Esophagus muscularis mucosa (tissue), 4 donors: ENCODE measurements at regions not wholly inside any gene's neighbourhood (a gene's known extent, or its start where the extent isn't known, plus 50 kb on each side); places are given as distances from the start of the nearest gene placed in this dataset.

Experiments
- DNase-seq: peaks from one replicate; pipeline ENCODE4 v3.0.0-alpha.2; 2017; ENCODE audit errors: extremely low spot score
- H3K27ac ChIP-seq, 4 donors: fragments of 200-600 bp; sonication (generic); replicated peaks in 1 of 4; 1 replicate in 3 of 4; 2 replicates in 1 of 4; pipeline ENCODE4 v1.5.1; 2016 to 2019; ENCODE audit warnings: mild to moderate bottlenecking in 1 of 4
- H3K27me3 ChIP-seq, 4 donors: fragments of 200-600 bp; sonication (generic); one replicate each; pipeline versions ENCODE4 v1.5.1 to v1.6.0; 2016 to 2019
- H3K36me3 ChIP-seq, 4 donors: fragments of 200-600 bp; sonication (generic); one replicate each; pipeline ENCODE4 v1.5.1; 2016 to 2019
- H3K4me1 ChIP-seq, 4 donors: fragments of 200-600 bp; sonication (generic); one replicate each; pipeline ENCODE4 v1.5.1; 2016 to 2019
- H3K4me3 ChIP-seq, 4 donors: fragments of 200-600 bp; sonication (generic); 1 replicate in 2 of 4; 2 replicates in 2 of 4; pipeline ENCODE4 v1.5.1; 2016 to 2019; ENCODE audit warnings: mild to moderate bottlenecking in 4 of 4, moderate library complexity in 1 of 4
- H3K9me3 ChIP-seq, 4 donors: fragments of 200-600 bp; sonication (generic); 1 replicate in 3 of 4; 2 replicates in 1 of 4; pipeline ENCODE4 v1.5.1; 2016 to 2019
- EP300 ChIP-seq: sonication (generic); formaldehyde crosslinking; IDR thresholded peaks from one replicate; pipeline ENCODE4 v1.6.1; 2017; ENCODE audit warnings: antibody characterized with exemption
- POLR2A ChIP-seq: fragments of 450-650 bp; IDR thresholded peaks from one replicate; pipeline ENCODE4 v1.6.1; 2017; ENCODE audit warnings: antibody characterized with exemption, moderate library complexity, mild to moderate bottlenecking, low read depth
- POLR2AphosphoS5 ChIP-seq, 2 donors: sonication (generic); formaldehyde crosslinking; IDR thresholded peaks; one replicate each; pipeline ENCODE4 v1.6.1; 2017; ENCODE audit warnings: antibody characterized with exemption in 2 of 2
- WGBS: methylation state at CpG from one replicate; pipeline ENCODE4 v1.1.5; 2018; 5-methylcytosine and 5-hydroxymethylcytosine counted together
- intact Hi-C: fragments of 100-400 bp; cut with DNase I; formaldehyde crosslinking; loops from one replicate; pipeline ENCODE4 v1.15.1; 2023
- TF ChIP-seq, protein P1 (sequence below), 3 experiments: fragments of 200-600 bp in 2 of 3; fragments of 450-650 bp in 1 of 3; sonication (generic) in 2 of 3; IDR thresholded peaks; one replicate each; pipeline ENCODE4 v1.5.1; 2017 to 2019; ENCODE audit warnings: antibody characterized with exemption in 3 of 3, mild to moderate bottlenecking in 2 of 3, moderate library complexity in 1 of 3

DNA sequence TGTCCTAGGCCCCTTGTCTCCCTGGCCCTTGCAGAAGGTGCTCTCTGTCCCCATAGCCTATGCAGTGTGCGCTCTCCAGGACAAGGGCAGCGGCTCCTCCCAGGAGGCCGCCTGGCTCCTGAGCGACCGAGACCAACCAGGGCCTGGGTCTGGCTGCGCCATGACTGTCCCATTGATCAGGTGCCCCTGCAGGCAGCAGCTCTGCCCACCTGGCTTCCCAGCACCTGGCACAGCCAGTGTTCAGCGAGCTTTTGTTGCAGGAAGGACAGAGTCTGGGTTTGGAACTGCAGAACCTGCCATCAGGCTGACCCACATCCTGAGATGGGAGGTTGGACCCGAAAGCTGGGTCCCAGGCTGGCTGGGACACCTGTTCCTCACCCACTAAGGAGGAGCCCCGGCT lies 1001.1 kb downstream of the BRD1 start:
- TF ChIP-seq, protein P1, sequence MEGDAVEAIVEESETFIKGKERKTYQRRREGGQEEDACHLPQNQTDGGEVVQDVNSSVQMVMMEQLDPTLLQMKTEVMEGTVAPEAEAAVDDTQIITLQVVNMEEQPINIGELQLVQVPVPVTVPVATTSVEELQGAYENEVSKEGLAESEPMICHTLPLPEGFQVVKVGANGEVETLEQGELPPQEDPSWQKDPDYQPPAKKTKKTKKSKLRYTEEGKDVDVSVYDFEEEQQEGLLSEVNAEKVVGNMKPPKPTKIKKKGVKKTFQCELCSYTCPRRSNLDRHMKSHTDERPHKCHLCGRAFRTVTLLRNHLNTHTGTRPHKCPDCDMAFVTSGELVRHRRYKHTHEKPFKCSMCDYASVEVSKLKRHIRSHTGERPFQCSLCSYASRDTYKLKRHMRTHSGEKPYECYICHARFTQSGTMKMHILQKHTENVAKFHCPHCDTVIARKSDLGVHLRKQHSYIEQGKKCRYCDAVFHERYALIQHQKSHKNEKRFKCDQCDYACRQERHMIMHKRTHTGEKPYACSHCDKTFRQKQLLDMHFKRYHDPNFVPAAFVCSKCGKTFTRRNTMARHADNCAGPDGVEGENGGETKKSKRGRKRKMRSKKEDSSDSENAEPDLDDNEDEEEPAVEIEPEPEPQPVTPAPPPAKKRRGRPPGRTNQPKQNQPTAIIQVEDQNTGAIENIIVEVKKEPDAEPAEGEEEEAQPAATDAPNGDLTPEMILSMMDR (IDR thresholded peaks at IDR 0.05), result no peak
- no peak for TF ChIP-seq EP300
- TF ChIP-seq POLR2AphosphoS5 (IDR thresholded peaks at IDR 0.05), result no peak
- Histone ChIP-seq H3K36me3 (no peaks in the 10 kb centered on the region), H3K9me3 (peaks cover 0 to 14% (median 10%) of the 10 kb centered on the region in 4 donors), H3K4me3 (no peak overlapping the region), H3K4me1 (no peaks in the 10 kb centered on the region), H3K27ac (no peak overlapping the region), H3K27me3 (peaks cover 0 to 88% (median 0%) of the 10 kb centered on the region in 4 donors)
- no peak for DNase-seq
- intact Hi-C loops, result no loop called here
- 86% methylated on average over 7 of the region's 9 CpGs for WGBS

DNA sequence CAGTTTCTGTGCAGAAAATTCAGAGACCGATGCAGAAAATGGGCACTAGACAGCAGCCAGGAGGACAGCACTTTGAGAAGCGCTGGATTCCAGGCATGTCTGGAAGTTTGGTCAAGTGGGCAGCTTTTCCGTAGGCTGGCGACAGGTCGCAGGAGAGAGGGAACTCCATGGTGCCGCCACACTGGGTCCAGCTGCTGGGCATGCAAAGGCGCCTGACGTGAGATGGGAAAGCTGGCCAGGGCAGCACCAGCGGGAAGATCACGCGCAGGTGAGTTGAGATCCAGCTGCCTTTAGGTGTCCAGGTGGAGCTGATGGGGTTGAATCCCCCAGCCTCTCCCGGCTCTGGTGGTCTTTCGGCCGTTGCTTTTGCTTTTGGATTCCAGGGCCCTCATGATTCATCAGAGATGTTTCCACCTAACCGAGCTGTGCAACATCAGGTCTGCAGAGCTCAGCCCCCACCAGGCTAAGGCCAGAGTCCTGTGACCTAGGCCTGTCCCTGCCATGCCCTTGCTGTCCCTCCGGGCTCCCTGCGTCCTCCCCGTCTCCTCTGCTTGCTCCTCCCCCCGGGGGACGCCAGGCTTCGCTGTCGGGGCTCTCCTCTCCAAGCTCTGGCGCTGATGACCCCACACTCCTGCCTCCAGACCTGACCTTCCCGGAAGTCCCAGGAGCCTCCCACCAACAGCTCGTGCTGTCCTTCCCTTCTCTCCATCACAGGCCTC lies 1001.7 kb downstream of the BRD1 start:
- intact Hi-C loops, result no loop called here
- Histone ChIP-seq H3K9me3 (peaks cover 0 to 9% (median 6%) of the 10 kb centered on the region in 4 donors), H3K27ac (no peak overlapping the region), H3K4me1 (no peaks in the 10 kb centered on the region), H3K4me3 (no peak overlapping the region), H3K36me3 (no peaks in the 10 kb centered on the region), H3K27me3 (peaks cover 0 to 90% (median 2%) of the 10 kb centered on the region in 4 donors)
- no peak for DNase-seq
- 81% methylated on average over 21 of the region's 25 CpGs for WGBS
- TF ChIP-seq POLR2A (no peak), POLR2AphosphoS5 (IDR thresholded peaks at IDR 0.05) (no peak), EP300 (no peak)
- TF ChIP-seq, protein P1 (IDR thresholded peaks at IDR 0.05), result no peak

DNA sequence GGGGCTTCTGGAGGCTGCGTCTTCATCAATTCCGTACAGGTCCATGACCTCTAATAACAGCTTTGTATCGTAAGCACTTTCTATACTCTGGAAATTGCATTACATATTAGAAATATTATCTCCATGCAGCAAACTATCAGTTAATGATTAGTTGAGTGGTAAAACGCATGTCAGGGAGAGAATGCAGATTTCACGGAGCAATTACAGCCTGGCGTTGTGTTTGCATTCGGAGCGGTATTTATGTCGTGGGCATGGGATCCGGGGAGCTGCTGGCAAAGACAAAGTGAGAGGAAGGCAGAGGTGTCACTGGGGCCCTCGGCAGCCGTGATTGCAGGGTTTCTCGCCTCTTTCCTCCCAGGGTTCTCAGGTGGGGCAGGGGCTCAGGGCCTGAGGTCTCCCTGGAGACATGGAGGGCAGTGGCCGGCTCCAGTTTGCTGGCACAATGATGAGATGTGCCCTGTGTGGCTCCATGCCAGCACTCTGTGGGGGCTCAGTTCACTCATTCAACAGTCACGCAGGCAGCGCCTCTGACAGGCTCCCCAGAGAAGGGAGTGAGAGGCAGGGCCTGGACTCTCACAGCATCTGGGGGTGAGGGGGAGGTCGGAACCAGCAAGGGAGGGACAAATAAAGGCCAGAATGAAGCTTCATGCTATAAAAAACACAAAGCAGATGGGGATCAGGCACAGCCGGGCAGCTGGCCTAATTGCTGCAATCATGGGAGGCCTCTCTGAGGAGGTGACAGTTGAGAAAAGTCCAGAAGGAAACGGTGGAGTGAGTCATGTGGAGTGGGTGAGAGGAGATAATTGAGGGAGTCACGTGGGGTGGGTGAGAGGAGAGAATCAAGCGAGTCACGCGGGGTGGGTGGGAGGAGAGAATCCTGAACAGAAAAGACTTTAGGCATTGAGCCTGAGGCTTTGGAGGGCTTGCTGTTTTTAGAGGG lies 1002.7 kb downstream of the BRD1 start:
- Histone ChIP-seq H3K4me1 (no peaks in the 10 kb centered on the region), H3K27me3 (peaks cover 0 to 96% (median 2%) of the 10 kb centered on the region in 4 donors), H3K27ac (no peak overlapping the region), H3K9me3 (peaks cover 0 to 2% (median 0%) of the 10 kb centered on the region in 4 donors), H3K4me3 (no peak overlapping the region), H3K36me3 (no peaks in the 10 kb centered on the region)
- WGBS, result 53% methylated on average over 22 of the region's 23 CpGs
- no peak for DNase-seq
- intact Hi-C loops, result no loop called here
- TF ChIP-seq, protein P1 (IDR thresholded peaks at IDR 0.05), result no peak
- no peak for TF ChIP-seq POLR2A
- no peak for TF ChIP-seq POLR2AphosphoS5 (IDR thresholded peaks at IDR 0.05)
- TF ChIP-seq EP300, result no peak

- no peak overlapping the region for H3K27ac ChIP-seq
- no peak for DNase-seq
- intact Hi-C loops, result no loop called here
- TF ChIP-seq, protein P1 (IDR thresholded peaks at IDR 0.05), result no peak
- TF ChIP-seq POLR2A (no peak), EP300 (no peak), POLR2AphosphoS5 (IDR thresholded peaks at IDR 0.05) (no peak)
- H3K36me3 ChIP-seq, result no peaks in the 10 kb centered on the region
- no peaks in the 10 kb centered on the region for H3K4me1 ChIP-seq
- 91% methylated on average over 5 of the region's 12 CpGs for WGBS
- no peak overlapping the region for H3K4me3 ChIP-seq
- H3K9me3 ChIP-seq, result no peaks in the 10 kb centered on the region
- peaks cover 0 to 91% (median 2%) of the 10 kb centered on the region in 4 donors for H3K27me3 ChIP-seq
Measured at GRCh38 chr22:48823941-48824340, 1003.7 kb downstream of the BRD1 start.
